ENCODE measurements at regions not wholly inside any gene's neighbourhood (a gene's known extent, or its start where the extent isn't known, plus 50 kb on each side); places are given as distances from the start of the nearest gene placed in this dataset.
A peak's percentile ranks its signal among the peaks of the same experiment; 100 is the strongest.

DNA sequence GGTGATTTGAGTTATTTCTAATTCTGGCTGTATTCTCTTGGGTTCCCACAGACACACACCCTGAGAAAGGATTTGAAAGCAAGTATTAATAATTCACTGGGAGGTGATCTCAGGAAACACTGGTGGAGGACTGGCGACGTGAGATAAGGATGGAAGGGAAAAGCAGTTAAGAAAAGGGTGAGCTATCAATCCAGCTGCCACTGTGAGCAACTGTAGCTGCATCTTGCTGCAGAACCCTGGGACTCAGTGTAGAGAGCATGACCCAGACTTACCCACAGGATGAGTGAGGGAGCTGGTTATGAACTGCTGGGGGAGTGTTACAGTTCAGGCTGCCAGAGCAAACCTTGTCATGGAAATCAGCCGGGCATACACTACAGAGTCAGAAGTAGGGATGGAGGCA is 71.9 kb downstream of the RESF1 start:
- peaks cover 22% of the 10 kb centered on the region for H3K4me1 Mint-ChIP-seq (ENCODE audit: low read depth)
- H3K27me3 Mint-ChIP-seq, result no peaks in the 10 kb centered on the region
- H3K4me3 Mint-ChIP-seq (ENCODE audit: low read depth), result no peak overlapping the region
- H3K9me3 Mint-ChIP-seq (ENCODE audit: low read depth), result no peaks in the 10 kb centered on the region
- no peaks in the 10 kb centered on the region for H3K36me3 Mint-ChIP-seq (ENCODE audit: insufficient read depth)
- DNase-seq (ENCODE audit: low spot score, unreplicated experiment), result no peak
- no peak for TF ChIP-seq CTCF (IDR thresholded peaks at IDR 0.05; ENCODE audit: unreplicated experiment)
- peak overlapping the region; percentile 19 for H3K27ac Mint-ChIP-seq

DNA sequence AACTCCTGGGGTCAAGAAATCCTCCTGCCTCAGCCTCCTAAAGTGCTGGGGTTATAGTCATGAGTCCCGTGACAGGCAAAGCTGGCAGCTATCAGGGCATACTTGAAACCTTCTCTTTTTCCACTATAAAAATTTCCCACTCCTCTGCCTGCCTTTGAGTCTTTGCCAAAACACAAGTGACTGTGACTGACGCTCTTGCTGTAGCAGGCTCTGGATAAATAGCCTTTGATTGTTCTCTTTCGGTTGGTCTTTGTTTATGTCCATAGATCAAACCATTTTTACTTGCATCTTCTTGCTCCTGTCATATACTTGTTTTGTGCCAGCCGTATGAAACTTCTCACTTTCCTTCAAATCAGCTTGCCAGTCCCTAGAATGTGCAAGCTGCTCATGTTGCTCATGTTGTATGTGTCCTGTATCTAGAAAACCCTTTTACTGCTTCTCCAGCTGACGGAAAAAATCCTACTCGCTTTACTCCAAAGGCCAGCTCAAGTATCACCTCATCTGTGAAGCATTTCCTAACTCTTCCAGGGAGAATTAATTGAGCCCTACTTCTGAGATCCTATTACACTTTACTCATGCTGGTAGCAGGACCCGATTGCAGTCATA is 73.1 kb downstream of the RESF1 start:
- no peaks in the 10 kb centered on the region for H3K9me3 Mint-ChIP-seq (ENCODE audit: low read depth)

DNA sequence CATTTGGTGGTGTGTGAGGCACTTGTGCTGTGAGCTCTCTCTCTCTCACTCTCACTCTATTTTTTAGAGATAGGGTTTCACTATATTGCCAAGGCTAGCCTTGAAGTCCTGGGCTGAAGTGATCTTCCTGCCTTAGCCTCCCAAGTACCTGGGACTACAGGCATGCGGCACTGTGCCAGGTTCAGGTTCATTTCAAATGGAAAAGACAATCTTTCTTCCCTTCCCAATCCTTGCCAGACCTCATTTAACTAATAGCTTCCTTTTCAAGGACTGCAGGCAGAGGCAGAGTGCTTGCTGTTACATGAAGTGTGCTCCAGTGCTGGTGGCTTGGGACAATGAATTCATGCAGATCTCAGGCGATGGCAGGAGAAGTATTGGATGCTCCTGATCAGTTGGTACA is 73.2 kb upstream of the BICD1 start:
- Mint-ChIP-seq H3K4me3 (ENCODE audit: low read depth) (no peak overlapping the region), H3K36me3 (ENCODE audit: insufficient read depth) (no peaks in the 10 kb centered on the region), H3K9me3 (ENCODE audit: low read depth) (no peaks in the 10 kb centered on the region), H3K27me3 (no peaks in the 10 kb centered on the region), H3K27ac (peak overlapping the region; percentile 13), H3K4me1 (ENCODE audit: low read depth) (peaks cover 23% of the 10 kb centered on the region)
- TF ChIP-seq CTCF (IDR thresholded peaks at IDR 0.05; ENCODE audit: unreplicated experiment), result no peak
- no peak for DNase-seq (ENCODE audit: low spot score, unreplicated experiment)

More for the DNA sequence above, 73.1 kb downstream of the RESF1 start:
- TF ChIP-seq CTCF (IDR thresholded peaks at IDR 0.05; ENCODE audit: unreplicated experiment), result no peak
- Mint-ChIP-seq H3K36me3 (ENCODE audit: insufficient read depth) (no peaks in the 10 kb centered on the region), H3K27me3 (no peaks in the 10 kb centered on the region), H3K4me1 (ENCODE audit: low read depth) (peaks cover 22% of the 10 kb centered on the region), H3K27ac (no peak overlapping the region), H3K4me3 (ENCODE audit: low read depth) (no peak overlapping the region)
- DNase-seq (ENCODE audit: low spot score, unreplicated experiment), result no peak

- no peaks in the 10 kb centered on the region for H3K27me3 Mint-ChIP-seq
- no peaks in the 10 kb centered on the region for H3K9me3 Mint-ChIP-seq (ENCODE audit: low read depth)
- TF ChIP-seq CTCF (IDR thresholded peaks at IDR 0.05; ENCODE audit: unreplicated experiment), result no peak
- peaks cover 23% of the 10 kb centered on the region for H3K4me1 Mint-ChIP-seq (ENCODE audit: low read depth)
- H3K27ac Mint-ChIP-seq, result peak overlapping the region; percentile 10
- DNase-seq (ENCODE audit: low spot score, unreplicated experiment), result no peak
- no peaks in the 10 kb centered on the region for H3K36me3 Mint-ChIP-seq (ENCODE audit: insufficient read depth)
- no peak overlapping the region for H3K4me3 Mint-ChIP-seq (ENCODE audit: low read depth)
Observed at GRCh38 chr12:32034045-32034444, 72.6 kb upstream of the BICD1 start.

DNA sequence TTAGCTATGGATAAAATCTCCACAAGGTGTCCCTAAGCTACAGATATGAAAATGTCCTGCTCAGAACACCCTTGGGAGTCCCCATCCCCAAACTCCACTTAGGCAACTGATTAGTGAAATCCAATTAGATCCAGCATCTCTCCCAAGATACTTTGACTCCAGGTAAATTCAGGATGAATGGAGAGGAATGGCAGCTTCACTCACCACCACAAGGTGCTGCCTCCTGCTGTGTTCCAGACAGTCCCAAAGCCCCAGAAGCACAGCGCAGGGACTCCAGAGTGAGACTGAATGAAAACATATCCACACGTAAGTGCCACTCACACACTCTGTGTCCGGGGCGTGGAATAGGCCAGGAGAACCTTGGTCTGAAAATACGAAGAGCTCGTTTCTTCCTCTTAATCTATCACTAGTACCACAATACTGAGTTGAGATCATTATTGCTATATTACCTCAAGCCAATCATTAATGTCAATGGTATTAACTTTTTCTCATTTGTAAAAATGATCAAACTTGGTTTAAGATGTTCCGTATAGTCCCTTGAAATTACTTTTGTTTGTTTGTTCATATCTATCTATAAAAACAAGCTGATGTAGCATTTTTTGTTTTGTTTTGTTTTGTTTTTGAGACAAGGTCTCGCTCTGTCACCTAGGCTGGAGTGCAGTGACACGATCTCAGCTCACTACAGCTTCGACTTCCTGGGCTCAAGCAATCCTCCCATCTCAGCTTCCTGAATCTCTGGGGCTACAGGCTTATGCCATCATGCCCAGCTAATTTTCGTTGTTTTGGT is 70.0 kb upstream of the BICD1 start:
- Mint-ChIP-seq H3K4me1 (ENCODE audit: low read depth) (peaks cover 31% of the 10 kb centered on the region), H3K36me3 (ENCODE audit: insufficient read depth) (no peaks in the 10 kb centered on the region), H3K4me3 (ENCODE audit: low read depth) (no peak overlapping the region), H3K9me3 (ENCODE audit: low read depth) (peaks cover under 1% of the 10 kb centered on the region), H3K27ac (peak overlapping the region; percentile 46), H3K27me3 (no peaks in the 10 kb centered on the region)
- no peak for DNase-seq (ENCODE audit: low spot score, unreplicated experiment)
- peak; percentile 31 for TF ChIP-seq CTCF (IDR thresholded peaks at IDR 0.05; ENCODE audit: unreplicated experiment)

All from progenitor cell of endocrine pancreas (in vitro differentiated cells).